Tibial nerve (tissue), 4 donors: ENCODE measurements at regions not wholly inside any gene's neighbourhood (a gene's known extent, or its start where the extent isn't known, plus 50 kb on each side); places are given as distances from the start of the nearest gene placed in this dataset.

Experiments used
- CTCF ChIP-seq, 5 experiments: fragments of 200-600 bp in 3 of 5; fragments of 450-650 bp in 2 of 5; sonication (generic) in 3 of 5; IDR thresholded peaks; one replicate each; pipeline ENCODE4 v1.5.1; 2016 to 2019; ENCODE audit warnings: antibody characterized with exemption in 5 of 5, mild to moderate bottlenecking in 3 of 5, moderate library complexity in 2 of 5
- EP300 ChIP-seq, 2 donors: sonication (generic); formaldehyde crosslinking; IDR thresholded peaks; one replicate each; pipeline ENCODE4 v1.6.1; 2017; ENCODE audit warnings: antibody characterized with exemption in 2 of 2, mild to moderate bottlenecking in 1 of 2
- POLR2A ChIP-seq, 2 donors: fragments of 450-650 bp; IDR thresholded peaks; one replicate each; pipeline ENCODE4 v1.6.1; 2017; ENCODE audit warnings: antibody characterized with exemption in 2 of 2, mild to moderate bottlenecking in 2 of 2, moderate library complexity in 2 of 2

GRCh38 chr6:156557911-156558259 is 219.3 kb upstream of the ARID1B start:
- TF ChIP-seq CTCF (IDR thresholded peaks at IDR 0.05) (no peak), POLR2A (IDR thresholded peaks at IDR 0.05) (no peak), EP300 (IDR thresholded peaks at IDR 0.05) (no peak)
